Ecto neural progenitor cell (in vitro differentiated cells): ENCODE measurements at regions not wholly inside any gene's neighbourhood (a gene's known extent, or its start where the extent isn't known, plus 50 kb on each side); places are given as distances from the start of the nearest gene placed in this dataset.
"Not testable (repeated sequence)": the region's sequence is repeated elsewhere in the genome, so short reads cannot be mapped to it uniquely, and the experiment has no call there.

Source experiments
- DNase-seq: peaks from one replicate; pipeline ENCODE4 v3.0.0-alpha.2; 2018; ENCODE audit warnings: low spot score

DNA sequence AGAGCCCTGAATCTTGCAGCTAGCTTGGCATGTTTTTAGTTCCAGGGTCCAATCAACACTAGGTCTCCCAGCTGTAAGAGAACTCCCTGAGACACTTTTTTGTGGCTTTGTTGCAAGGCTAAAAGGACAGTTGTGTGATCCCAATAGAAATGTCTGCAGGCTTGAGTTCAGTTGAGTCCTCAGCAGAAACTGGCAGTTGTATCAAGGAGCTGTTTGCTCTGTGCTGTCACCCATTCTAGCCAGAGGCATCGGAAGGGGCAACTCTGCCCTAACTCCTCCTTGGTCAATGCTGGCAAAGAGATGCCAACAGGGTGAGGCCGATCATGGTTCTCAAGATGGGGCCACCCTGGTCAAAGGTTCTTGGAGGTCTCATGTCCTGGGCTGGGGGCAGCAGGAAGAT, 224.1 kb downstream of the BUB3 start:
- no peak for DNase-seq

DNA sequence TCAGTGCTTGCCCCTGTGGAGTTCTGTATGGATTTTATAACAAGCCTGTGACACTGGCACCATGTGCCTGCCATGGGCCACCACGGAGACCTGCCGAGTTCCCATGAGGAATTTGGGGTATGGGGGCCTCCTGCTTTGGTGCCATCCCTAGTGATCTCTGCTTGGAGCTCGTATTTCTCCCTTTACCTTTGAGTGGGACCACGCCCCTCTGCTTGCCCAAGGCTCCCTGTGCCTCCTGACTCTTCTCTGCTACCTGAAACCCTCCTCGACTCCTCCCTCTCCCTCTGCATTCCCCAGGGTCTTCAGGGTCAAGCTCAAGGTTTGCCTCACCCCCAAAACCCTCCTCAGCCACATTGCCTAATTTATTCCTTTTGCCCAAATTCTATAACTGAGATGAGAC, 225.0 kb downstream of the BUB3 start:
- DNase-seq, result no peak

- DNase-seq, result no peak
These were observed 226.4 kb downstream of the BUB3 start for GRCh38 chr10:123380491-123381085.

DNA sequence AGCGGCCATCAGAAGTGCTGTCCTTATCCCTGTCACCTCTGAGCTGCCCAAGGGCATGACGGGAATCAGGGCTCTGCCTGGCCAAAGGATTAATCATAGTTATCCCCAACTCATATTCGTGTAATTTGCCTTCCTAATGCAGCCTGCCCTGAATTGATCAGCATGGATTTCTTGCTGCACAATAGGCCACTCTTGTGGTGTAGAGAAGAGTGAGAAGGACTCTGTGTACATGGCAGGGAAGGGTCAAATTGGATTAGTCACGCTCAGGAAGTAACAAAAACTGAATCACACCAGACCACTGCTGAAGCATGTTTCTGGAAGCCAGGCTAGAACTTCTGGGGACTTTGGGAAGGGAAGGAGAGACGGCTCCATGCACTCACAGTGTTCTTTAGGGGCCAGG, 227.0 kb downstream of the BUB3 start:
- no peak for DNase-seq

- DNase-seq, result no peak
These were observed 228.3 kb downstream of the BUB3 start for GRCh38 chr10:123382491-123382890.

- DNase-seq, result no peak
These were observed 231.4 kb downstream of the BUB3 start for GRCh38 chr10:123385508-123386080.

DNA sequence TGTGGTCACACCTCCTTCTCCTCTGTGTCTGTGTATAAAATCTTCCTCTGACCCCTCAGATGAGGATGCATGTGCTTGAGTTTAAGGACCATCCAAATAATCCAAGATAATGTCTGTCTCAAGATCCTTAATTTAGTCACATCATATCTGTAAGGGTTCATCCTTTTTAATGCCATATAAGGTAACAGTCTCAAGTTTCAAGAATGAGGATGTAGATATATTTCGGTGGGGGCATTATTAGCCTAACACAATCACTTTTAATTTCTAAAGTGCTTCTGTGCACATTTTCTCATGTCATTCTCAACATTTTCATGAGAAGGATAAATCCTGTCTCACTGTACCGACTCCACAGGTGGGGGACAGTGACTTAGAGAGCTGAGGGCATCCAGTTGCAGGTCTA, 235.3 kb downstream of the BUB3 start:
- no peak for DNase-seq

GRCh38 chr10:123390332-123390731, 236.1 kb downstream of the BUB3 start:
- DNase-seq, result no peak

- no peak for DNase-seq
These were observed 236.7 kb downstream of the BUB3 start for GRCh38 chr10:123390874-123391273.

DNA sequence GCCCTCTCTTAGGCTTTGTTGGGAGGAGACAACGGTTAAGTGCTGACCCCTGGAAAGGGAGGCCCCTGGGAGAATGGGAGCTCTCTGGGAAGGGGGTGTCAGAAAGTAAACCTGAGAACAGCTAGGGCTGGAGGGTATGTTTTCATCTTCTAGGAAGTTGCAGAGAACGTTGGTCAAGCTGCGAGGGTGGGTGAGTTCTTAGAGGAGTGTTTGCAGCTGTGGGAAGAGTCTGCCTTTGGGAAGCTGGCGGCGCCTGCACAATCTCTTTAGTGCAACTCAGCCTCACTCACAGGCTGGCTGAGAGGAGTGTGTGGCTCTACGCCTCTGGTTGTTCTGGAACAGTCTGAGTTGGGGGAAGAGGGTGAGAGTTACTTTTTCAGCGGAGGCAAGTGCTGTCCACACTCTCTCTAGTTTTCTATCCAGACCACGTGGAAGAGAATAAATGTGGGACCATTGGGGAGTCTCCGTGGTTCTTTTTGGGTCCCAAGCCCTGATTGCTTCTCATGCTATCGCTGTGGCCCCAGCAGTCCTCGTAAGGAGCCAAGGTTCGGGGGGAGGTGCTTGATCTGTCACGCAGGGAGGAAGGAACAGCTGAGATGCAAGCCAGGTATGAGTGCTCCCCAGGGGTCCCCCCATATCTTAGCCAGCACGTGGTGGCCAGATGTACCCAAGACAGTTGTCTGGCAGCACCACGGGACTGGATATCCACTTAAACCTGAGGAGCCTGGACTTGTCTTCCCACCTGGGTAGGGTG, 237.2 kb downstream of the BUB3 start:
- no peak for DNase-seq

DNA sequence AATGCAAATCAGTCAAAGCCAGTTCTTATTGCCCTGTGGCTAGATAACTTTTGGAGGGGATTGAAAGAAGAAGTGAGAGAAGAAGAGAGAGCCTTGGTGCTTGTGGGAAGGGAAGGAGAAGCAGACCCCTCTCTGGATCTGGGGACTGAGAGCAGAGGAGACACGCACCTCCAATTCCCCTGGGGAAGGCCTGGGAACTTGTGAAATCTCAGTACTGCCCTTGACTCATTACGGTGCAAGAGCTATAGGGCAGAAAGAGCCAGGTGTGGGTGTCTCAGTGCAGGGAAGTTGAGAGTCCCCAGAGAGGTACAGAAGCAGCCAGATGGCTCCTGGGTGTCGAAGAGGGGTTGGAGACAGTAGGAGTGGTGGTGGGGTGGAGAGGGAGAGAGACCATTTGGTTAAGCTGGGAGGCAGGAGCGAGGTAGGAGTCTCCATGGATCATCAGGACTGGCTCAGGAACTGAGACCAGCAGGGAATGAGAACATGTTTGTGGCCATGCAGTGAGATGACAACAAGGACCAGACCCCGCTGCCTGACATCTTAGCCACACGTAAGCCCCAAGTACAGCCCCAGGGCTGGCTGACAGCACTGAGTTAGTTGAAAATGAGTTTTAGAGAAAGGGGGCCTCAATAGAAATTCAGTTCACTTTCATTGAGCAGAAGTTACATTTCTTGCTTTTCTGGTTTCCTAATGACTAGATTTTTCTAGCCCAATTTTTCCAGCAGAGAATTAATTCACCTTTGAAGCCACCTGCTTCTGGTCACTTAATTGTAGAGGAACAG, 238.2 kb downstream of the BUB3 start:
- no peak for DNase-seq

DNA sequence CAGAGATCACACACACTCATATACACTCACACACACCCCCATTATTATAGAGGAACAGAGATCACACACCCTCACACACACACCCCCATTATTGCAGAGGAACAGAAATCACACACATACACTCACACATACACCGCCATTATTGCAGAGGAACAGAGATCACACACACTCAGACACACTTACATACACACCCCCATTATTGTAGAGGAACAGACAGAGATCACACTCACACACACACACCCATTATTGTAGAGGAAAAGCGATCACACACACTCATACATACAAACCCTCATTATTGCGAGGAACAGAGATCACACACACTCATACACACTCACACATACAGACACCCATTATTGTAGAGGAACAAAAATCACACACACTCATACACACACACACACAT, 239.0 kb downstream of the BUB3 start:
- DNase-seq, result no peak

- peak; percentile 4 for DNase-seq
These were observed 240.2 kb downstream of the BUB3 start for GRCh38 chr10:123394382-123394781.

GRCh38 chr10:123395234-123395633, 241.0 kb downstream of the BUB3 start:
- DNase-seq, result not testable (repeated sequence)

DNA sequence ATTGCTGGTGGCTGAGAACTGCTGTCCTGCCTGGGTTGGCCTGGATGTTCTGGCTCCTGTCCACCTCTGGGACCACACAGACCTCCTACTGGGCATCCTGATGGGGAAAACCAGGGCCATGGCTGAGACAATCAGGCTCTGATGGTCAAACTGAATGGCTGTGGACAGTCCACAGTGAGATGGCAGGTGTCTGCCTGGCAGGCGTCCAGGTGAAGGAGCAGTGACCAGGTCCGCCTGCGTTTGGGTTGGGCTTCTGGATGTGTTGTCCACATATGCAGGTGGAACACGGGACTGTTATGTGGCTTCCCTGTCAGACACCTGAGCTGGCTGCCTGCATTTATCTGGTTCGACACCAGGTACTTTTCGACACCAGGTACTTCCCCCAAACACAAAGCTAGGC, 241.7 kb downstream of the BUB3 start:
- no peak for DNase-seq

DNA sequence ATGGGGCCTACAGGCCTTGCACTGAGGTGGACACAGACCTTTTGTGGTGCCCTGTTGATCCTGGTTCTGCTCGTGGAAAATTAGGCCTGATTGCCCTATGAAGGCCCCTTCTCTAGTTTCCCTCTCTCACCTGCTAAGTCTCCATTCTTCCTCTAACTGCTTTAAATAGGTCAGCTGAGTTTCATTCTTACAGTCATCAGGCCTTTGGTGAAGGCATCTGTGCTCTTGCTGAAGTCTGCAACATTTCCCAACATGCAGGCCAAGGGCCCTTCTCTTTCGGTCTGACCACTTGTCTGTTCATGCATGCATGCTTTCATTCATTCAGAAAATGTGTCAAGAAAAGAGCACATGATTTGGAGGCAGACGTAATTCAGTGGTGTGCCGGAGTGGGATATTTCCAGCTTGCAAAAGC, 244.0 kb downstream of the BUB3 start:
- DNase-seq, result no peak

DNA sequence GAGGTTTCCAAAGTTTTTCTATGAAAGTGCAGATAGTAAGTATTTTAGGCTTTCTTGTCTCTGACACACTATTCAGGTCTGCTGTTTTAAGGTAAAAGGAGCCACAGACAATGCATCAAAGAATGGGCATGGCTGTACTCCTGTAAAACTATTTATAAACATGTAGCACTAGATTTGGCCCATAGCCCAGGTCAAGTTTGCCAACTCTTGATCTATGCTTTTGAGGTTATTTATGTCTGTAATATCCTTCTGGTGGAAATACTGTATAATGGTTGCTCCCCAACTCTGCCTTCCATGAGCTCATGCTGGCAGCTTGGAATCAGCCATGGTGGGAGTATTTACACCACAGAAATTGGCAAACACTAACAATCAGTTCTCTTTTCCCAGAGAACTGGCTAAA, 244.6 kb downstream of the BUB3 start:
- no peak for DNase-seq

- no peak for DNase-seq
These were observed 245.2 kb downstream of the BUB3 start for GRCh38 chr10:123399276-123399839.

DNA sequence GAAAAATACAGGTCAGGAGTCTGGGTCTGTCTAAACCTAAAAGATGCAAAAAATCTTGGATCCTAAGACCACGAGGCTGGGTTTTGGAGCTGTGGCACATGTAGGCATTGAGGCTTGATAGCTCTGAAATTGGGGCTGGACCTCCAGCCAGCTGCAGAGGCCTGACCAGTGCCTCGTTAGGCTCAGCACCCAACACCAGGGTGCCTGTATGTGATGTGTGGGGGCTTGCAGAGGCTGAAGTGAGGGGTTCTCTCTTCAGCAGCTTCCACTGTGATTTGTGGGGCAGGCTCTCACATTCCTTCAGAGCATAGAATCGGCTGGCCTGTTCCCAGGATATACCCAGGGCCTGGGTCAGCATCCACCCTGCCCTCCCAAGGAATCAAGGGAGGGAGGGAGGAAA, 247.8 kb downstream of the BUB3 start:
- no peak for DNase-seq

DNA sequence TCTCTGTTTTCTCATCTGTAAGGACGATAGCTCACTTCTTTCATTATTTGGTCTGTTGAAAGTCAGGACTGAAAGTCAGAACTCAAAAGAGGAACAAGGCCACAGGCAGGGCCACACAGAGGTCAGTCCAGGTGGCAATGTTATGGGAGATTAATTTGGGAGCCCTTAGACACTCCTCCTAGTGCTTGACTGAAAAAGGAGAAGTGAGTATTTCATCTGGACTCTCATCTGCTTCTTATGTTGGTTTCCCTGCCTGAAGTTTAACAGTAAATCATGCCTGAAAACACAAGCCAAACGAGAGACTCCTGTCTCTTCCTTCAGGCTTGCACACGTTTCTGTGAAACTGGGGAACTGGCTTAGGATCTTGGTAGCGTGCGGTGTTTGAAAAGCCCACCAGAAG, 248.5 kb downstream of the BUB3 start:
- DNase-seq, result no peak

DNA sequence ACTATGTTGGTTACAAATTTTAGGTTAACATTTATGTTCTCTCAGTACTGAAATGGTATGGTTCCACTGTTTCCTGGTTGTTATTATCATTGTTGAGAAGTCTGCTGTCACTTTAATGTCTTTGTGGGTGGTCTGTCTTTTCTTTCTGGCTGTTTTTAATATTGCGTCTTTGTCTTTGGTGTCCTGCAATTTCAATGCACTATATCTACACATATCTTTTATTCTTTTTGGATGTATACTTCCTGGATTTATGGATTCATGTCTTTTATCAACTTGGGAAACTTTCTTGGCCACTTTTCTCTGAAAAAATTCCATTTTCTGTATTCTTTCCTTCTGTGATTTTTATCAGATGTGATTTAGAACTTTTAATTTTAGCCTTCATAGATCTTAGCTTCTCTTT, 250.2 kb downstream of the BUB3 start:
- no peak for DNase-seq

DNA sequence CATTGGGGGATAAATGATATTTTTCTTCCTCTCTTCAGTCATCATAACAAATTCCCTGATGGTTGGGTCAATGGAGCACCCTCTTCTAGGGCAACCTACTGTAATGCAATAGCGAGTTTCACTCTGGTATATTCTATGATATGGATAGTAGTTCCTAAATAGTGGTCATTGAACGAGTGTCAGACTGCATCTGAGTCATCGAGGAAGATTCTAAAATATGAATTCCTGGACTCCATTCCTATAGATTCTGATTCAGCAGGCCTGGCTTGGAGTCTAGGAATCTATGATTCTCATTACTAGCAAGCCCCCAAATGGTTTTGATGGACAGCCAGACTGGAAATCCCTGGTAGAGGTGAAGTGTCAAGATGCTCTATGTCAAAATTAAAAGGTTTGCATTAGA, 254.5 kb downstream of the BUB3 start:
- DNase-seq, result no peak

GRCh38 chr10:123409426-123409825, 255.2 kb downstream of the BUB3 start:
- no peak for DNase-seq
